ENCODE measurements at regions not wholly inside any gene's neighbourhood (a gene's known extent, or its start where the extent isn't known, plus 50 kb on each side); places are given as distances from the start of the nearest gene placed in this dataset.

GRCh38 chr13:22468045-22468444, 712.7 kb upstream of the SGCG start:
- Histone ChIP-seq H3K9me3 (ENCODE audit: control insufficient read depth in 2 of 2, insufficient read depth in 1 of 2, low read length in 1 of 2) (no peaks in the 10 kb centered on the region), H3K27me3 (ENCODE audit: control insufficient read depth in 2 of 2, insufficient read depth in 1 of 2, low read length in 1 of 2) (no peaks in the 10 kb centered on the region), H3K4me3 (ENCODE audit: low read length in 2 of 2) (no peak overlapping the region), H3K27ac (ENCODE audit: low read depth in 1 of 2, low read length in 1 of 2) (no peak overlapping the region), H3K36me3 (ENCODE audit: control insufficient read depth in 2 of 2, insufficient read depth in 2 of 2, low read length in 1 of 2) (no peaks in the 10 kb centered on the region), H3K4me1 (ENCODE audit: control insufficient read depth in 2 of 2, insufficient read depth in 2 of 2, low read length in 2 of 2) (no peaks in the 10 kb centered on the region)
- DNase-seq (ENCODE audit: low read depth in 6 of 9, low spot score in 9 of 9) = no peak
- 74% methylated on average over 1 of the region's 1 CpG for WGBS

GRCh38 chr13:22468824-22469223, 712.0 kb upstream of the SGCG start:
- H3K36me3 ChIP-seq (ENCODE audit: control insufficient read depth in 2 of 2, insufficient read depth in 2 of 2, low read length in 1 of 2) = no peaks in the 10 kb centered on the region
- H3K4me3 ChIP-seq (ENCODE audit: low read length in 2 of 2) = no peak overlapping the region
- no peaks in the 10 kb centered on the region for H3K27me3 ChIP-seq (ENCODE audit: control insufficient read depth in 2 of 2, insufficient read depth in 1 of 2, low read length in 1 of 2)
- DNase-seq (ENCODE audit: low read depth in 6 of 9, low spot score in 9 of 9) = no peak
- no peaks in the 10 kb centered on the region for H3K4me1 ChIP-seq (ENCODE audit: control insufficient read depth in 2 of 2, insufficient read depth in 2 of 2, low read length in 2 of 2)
- 86% methylated on average over 4 of the region's 4 CpGs for WGBS
- H3K9me3 ChIP-seq (ENCODE audit: control insufficient read depth in 2 of 2, insufficient read depth in 1 of 2, low read length in 1 of 2) = no peaks in the 10 kb centered on the region
- H3K27ac ChIP-seq (ENCODE audit: low read depth in 1 of 2, low read length in 1 of 2) = no peak overlapping the region

GRCh38 chr13:22469452-22469851, 711.3 kb upstream of the SGCG start:
- H3K27ac ChIP-seq (ENCODE audit: low read depth in 1 of 2, low read length in 1 of 2) = no peak overlapping the region
- no peaks in the 10 kb centered on the region for H3K27me3 ChIP-seq (ENCODE audit: control insufficient read depth in 2 of 2, insufficient read depth in 1 of 2, low read length in 1 of 2)
- no peaks in the 10 kb centered on the region for H3K9me3 ChIP-seq (ENCODE audit: control insufficient read depth in 2 of 2, insufficient read depth in 1 of 2, low read length in 1 of 2)
- no peaks in the 10 kb centered on the region for H3K4me1 ChIP-seq (ENCODE audit: control insufficient read depth in 2 of 2, insufficient read depth in 2 of 2, low read length in 2 of 2)
- H3K4me3 ChIP-seq (ENCODE audit: low read length in 2 of 2) = no peak overlapping the region
- 90% methylated on average over 4 of the region's 4 CpGs for WGBS
- DNase-seq (ENCODE audit: low read depth in 6 of 9, low spot score in 9 of 9) = no peak
- no peaks in the 10 kb centered on the region for H3K36me3 ChIP-seq (ENCODE audit: control insufficient read depth in 2 of 2, insufficient read depth in 2 of 2, low read length in 1 of 2)

GRCh38 chr13:22470075-22470474, 710.7 kb upstream of the SGCG start:
- WGBS = 82% methylated on average over 3 of the region's 3 CpGs
- Histone ChIP-seq H3K27me3 (ENCODE audit: control insufficient read depth in 2 of 2, insufficient read depth in 1 of 2, low read length in 1 of 2) (no peaks in the 10 kb centered on the region), H3K4me1 (ENCODE audit: control insufficient read depth in 2 of 2, insufficient read depth in 2 of 2, low read length in 2 of 2) (no peaks in the 10 kb centered on the region), H3K4me3 (ENCODE audit: low read length in 2 of 2) (no peak overlapping the region), H3K36me3 (ENCODE audit: control insufficient read depth in 2 of 2, insufficient read depth in 2 of 2, low read length in 1 of 2) (no peaks in the 10 kb centered on the region), H3K9me3 (ENCODE audit: control insufficient read depth in 2 of 2, insufficient read depth in 1 of 2, low read length in 1 of 2) (no peaks in the 10 kb centered on the region), H3K27ac (ENCODE audit: low read depth in 1 of 2, low read length in 1 of 2) (no peak overlapping the region)
- DNase-seq (ENCODE audit: low read depth in 6 of 9, low spot score in 9 of 9) = no peak

GRCh38 chr13:22482496-22483000, 698.2 kb upstream of the SGCG start:
- no peaks in the 10 kb centered on the region for H3K9me3 ChIP-seq (ENCODE audit: control insufficient read depth in 2 of 2, insufficient read depth in 1 of 2, low read length in 1 of 2)
- no peak overlapping the region for H3K27ac ChIP-seq (ENCODE audit: low read depth in 1 of 2, low read length in 1 of 2)
- 92% methylated on average over 2 of the region's 2 CpGs for WGBS
- no peaks in the 10 kb centered on the region for H3K36me3 ChIP-seq (ENCODE audit: control insufficient read depth in 2 of 2, insufficient read depth in 2 of 2, low read length in 1 of 2)
- no peaks in the 10 kb centered on the region for H3K4me1 ChIP-seq (ENCODE audit: control insufficient read depth in 2 of 2, insufficient read depth in 2 of 2, low read length in 2 of 2)
- DNase-seq (ENCODE audit: low read depth in 6 of 9, low spot score in 9 of 9) = no peak
- H3K4me3 ChIP-seq (ENCODE audit: low read length in 2 of 2) = no peak overlapping the region
- H3K27me3 ChIP-seq (ENCODE audit: control insufficient read depth in 2 of 2, insufficient read depth in 1 of 2, low read length in 1 of 2) = no peaks in the 10 kb centered on the region

- H3K4me1 ChIP-seq (ENCODE audit: control insufficient read depth in 2 of 2, insufficient read depth in 2 of 2, low read length in 2 of 2) = no peaks in the 10 kb centered on the region
- no peaks in the 10 kb centered on the region for H3K36me3 ChIP-seq (ENCODE audit: control insufficient read depth in 2 of 2, insufficient read depth in 2 of 2, low read length in 1 of 2)
- no peaks in the 10 kb centered on the region for H3K9me3 ChIP-seq (ENCODE audit: control insufficient read depth in 2 of 2, insufficient read depth in 1 of 2, low read length in 1 of 2)
- WGBS = 97% methylated on average over 1 of the region's 1 CpG
- no peak for DNase-seq (ENCODE audit: low read depth in 6 of 9, low spot score in 9 of 9)
- no peaks in the 10 kb centered on the region for H3K27me3 ChIP-seq (ENCODE audit: control insufficient read depth in 2 of 2, insufficient read depth in 1 of 2, low read length in 1 of 2)
- no peak overlapping the region for H3K4me3 ChIP-seq (ENCODE audit: low read length in 2 of 2)
- no peak overlapping the region for H3K27ac ChIP-seq (ENCODE audit: low read depth in 1 of 2, low read length in 1 of 2)
These were observed 697.5 kb upstream of the SGCG start for GRCh38 chr13:22483276-22483675.

GRCh38 chr13:22486490-22486889, 694.3 kb upstream of the SGCG start:
- WGBS = 88% methylated on average over 3 of the region's 3 CpGs
- DNase-seq (ENCODE audit: low read depth in 6 of 9, low spot score in 9 of 9) = no peak
- no peak overlapping the region for H3K4me3 ChIP-seq (ENCODE audit: low read length in 2 of 2)
- H3K9me3 ChIP-seq (ENCODE audit: control insufficient read depth in 2 of 2, insufficient read depth in 1 of 2, low read length in 1 of 2) = no peaks in the 10 kb centered on the region
- H3K27ac ChIP-seq (ENCODE audit: low read depth in 1 of 2, low read length in 1 of 2) = no peak overlapping the region
- no peaks in the 10 kb centered on the region for H3K27me3 ChIP-seq (ENCODE audit: control insufficient read depth in 2 of 2, insufficient read depth in 1 of 2, low read length in 1 of 2)
- no peaks in the 10 kb centered on the region for H3K36me3 ChIP-seq (ENCODE audit: control insufficient read depth in 2 of 2, insufficient read depth in 2 of 2, low read length in 1 of 2)
- H3K4me1 ChIP-seq (ENCODE audit: control insufficient read depth in 2 of 2, insufficient read depth in 2 of 2, low read length in 2 of 2) = no peaks in the 10 kb centered on the region

GRCh38 chr13:22487932-22488331, 692.8 kb upstream of the SGCG start:
- no peaks in the 10 kb centered on the region for H3K4me1 ChIP-seq (ENCODE audit: control insufficient read depth in 2 of 2, insufficient read depth in 2 of 2, low read length in 2 of 2)

GRCh38 chr13:22489771-22490170, 691.0 kb upstream of the SGCG start:
- no peaks in the 10 kb centered on the region for H3K36me3 ChIP-seq (ENCODE audit: control insufficient read depth in 2 of 2, insufficient read depth in 2 of 2, low read length in 1 of 2)
- 87% methylated on average over 2 of the region's 2 CpGs for WGBS

More at GRCh38 chr13:22487932-22488331, 692.8 kb upstream of the SGCG start:
- no peak for DNase-seq (ENCODE audit: low read depth in 6 of 9, low spot score in 9 of 9)
- Histone ChIP-seq H3K36me3 (ENCODE audit: control insufficient read depth in 2 of 2, insufficient read depth in 2 of 2, low read length in 1 of 2) (no peaks in the 10 kb centered on the region), H3K4me3 (ENCODE audit: low read length in 2 of 2) (no peak overlapping the region), H3K9me3 (ENCODE audit: control insufficient read depth in 2 of 2, insufficient read depth in 1 of 2, low read length in 1 of 2) (no peaks in the 10 kb centered on the region), H3K27ac (ENCODE audit: low read depth in 1 of 2, low read length in 1 of 2) (no peak overlapping the region), H3K27me3 (ENCODE audit: control insufficient read depth in 2 of 2, insufficient read depth in 1 of 2, low read length in 1 of 2) (no peaks in the 10 kb centered on the region)

GRCh38 chr13:22495819-22496218, 685.0 kb upstream of the SGCG start:
- no peak overlapping the region for H3K27ac ChIP-seq (ENCODE audit: low read depth in 1 of 2, low read length in 1 of 2)
- DNase-seq (ENCODE audit: low read depth in 6 of 9, low spot score in 9 of 9) = no peak
- H3K27me3 ChIP-seq (ENCODE audit: control insufficient read depth in 2 of 2, insufficient read depth in 1 of 2, low read length in 1 of 2) = no peaks in the 10 kb centered on the region
- H3K9me3 ChIP-seq (ENCODE audit: control insufficient read depth in 2 of 2, insufficient read depth in 1 of 2, low read length in 1 of 2) = no peaks in the 10 kb centered on the region
- H3K4me1 ChIP-seq (ENCODE audit: control insufficient read depth in 2 of 2, insufficient read depth in 2 of 2, low read length in 2 of 2) = no peaks in the 10 kb centered on the region
- no peaks in the 10 kb centered on the region for H3K36me3 ChIP-seq (ENCODE audit: control insufficient read depth in 2 of 2, insufficient read depth in 2 of 2, low read length in 1 of 2)
- no peak overlapping the region for H3K4me3 ChIP-seq (ENCODE audit: low read length in 2 of 2)
- WGBS = 94% methylated on average over 4 of the region's 4 CpGs

More at GRCh38 chr13:22489771-22490170, 691.0 kb upstream of the SGCG start:
- Histone ChIP-seq H3K27ac (ENCODE audit: low read depth in 1 of 2, low read length in 1 of 2) (no peak overlapping the region), H3K4me1 (ENCODE audit: control insufficient read depth in 2 of 2, insufficient read depth in 2 of 2, low read length in 2 of 2) (no peaks in the 10 kb centered on the region), H3K27me3 (ENCODE audit: control insufficient read depth in 2 of 2, insufficient read depth in 1 of 2, low read length in 1 of 2) (no peaks in the 10 kb centered on the region), H3K4me3 (ENCODE audit: low read length in 2 of 2) (no peak overlapping the region), H3K9me3 (ENCODE audit: control insufficient read depth in 2 of 2, insufficient read depth in 1 of 2, low read length in 1 of 2) (no peaks in the 10 kb centered on the region)
- DNase-seq (ENCODE audit: low read depth in 6 of 9, low spot score in 9 of 9) = no peak
